ENCODE measurements at regions not wholly inside any gene's neighbourhood (a gene's known extent, or its start where the extent isn't known, plus 50 kb on each side); places are given as distances from the start of the nearest gene placed in this dataset.

DNA sequence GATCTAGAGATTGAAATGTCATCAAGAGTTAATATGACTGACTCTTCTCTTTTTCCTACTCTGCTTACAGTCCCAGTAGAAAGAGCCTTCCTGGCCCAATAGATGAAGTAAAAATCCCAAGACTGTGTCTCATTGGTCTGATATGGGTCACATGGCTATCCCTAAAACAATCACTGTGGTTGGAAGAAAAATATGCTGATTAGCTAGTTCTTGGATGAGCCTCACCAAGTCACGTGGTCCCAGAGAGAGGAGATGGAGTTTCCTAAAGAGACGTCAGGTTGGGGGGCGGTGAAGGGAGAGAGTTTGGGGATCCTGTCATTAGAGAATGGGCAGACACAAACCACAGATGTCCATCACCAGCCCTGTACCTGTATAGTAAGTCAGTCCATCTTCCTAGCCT, 466.3 kb downstream of the HAPSTR1 start:
- no peak for DNase-seq (ENCODE audit: low read depth)
- TF ChIP-seq CTCF (IDR thresholded peaks at IDR 0.05; ENCODE audit: insufficient read depth, low read depth, low read length), result no peak

GRCh38 chr16:9566099-9566498, 474.7 kb downstream of the HAPSTR1 start:
- no peak for TF ChIP-seq CTCF (IDR thresholded peaks at IDR 0.05; ENCODE audit: insufficient read depth, low read depth, low read length)
- Histone ChIP-seq H3K4me3 (ENCODE audit: low read depth, low read length) (no peak overlapping the region), H3K27me3 (ENCODE audit: control insufficient read depth, insufficient read depth, low read length) (no peaks in the 10 kb centered on the region), H3K36me3 (ENCODE audit: control insufficient read depth, insufficient read depth, low read length) (no peaks in the 10 kb centered on the region)
- ChIA-PET CTCF (no interaction called here), POLR2A (no interaction called here)
- no peak for DNase-seq (ENCODE audit: low read depth)

More for the DNA sequence above, 466.3 kb downstream of the HAPSTR1 start:
- POLR2A ChIA-PET, result no interaction called here
- H3K36me3 ChIP-seq (ENCODE audit: control insufficient read depth, insufficient read depth, low read length), result no peaks in the 10 kb centered on the region
- no peaks in the 10 kb centered on the region for H3K27me3 ChIP-seq (ENCODE audit: control insufficient read depth, insufficient read depth, low read length)
- CTCF ChIA-PET, result no interaction called here
- no peak overlapping the region for H3K4me3 ChIP-seq (ENCODE audit: low read depth, low read length)

DNA sequence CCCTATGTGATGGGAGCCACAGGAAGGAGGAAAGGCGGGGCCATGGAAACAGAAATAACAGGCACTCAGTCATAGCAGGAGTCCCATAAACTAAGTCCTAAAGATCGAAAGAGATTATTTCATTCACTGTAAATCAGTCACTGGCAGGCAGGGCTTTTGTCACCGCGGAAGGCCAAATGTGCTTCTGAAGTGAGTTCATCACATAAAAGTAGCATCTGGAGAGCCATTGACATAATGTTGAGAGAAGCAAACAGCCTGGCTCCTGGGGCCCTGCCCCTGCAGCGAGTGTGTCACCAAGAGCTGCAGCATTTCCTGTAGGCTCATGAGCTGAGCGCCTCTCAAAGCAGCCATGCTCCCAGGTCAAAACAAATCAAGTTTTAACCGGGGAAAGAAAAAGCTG, 476.2 kb downstream of the HAPSTR1 start:
- TF ChIP-seq CTCF (IDR thresholded peaks at IDR 0.05; ENCODE audit: insufficient read depth, low read depth, low read length), result no peak
- CTCF ChIA-PET, result no interaction called here
- POLR2A ChIA-PET, result no interaction called here

GRCh38 chr16:9568261-9568660, 476.8 kb downstream of the HAPSTR1 start:
- H3K36me3 ChIP-seq (ENCODE audit: control insufficient read depth, insufficient read depth, low read length), result no peaks in the 10 kb centered on the region
- H3K27me3 ChIP-seq (ENCODE audit: control insufficient read depth, insufficient read depth, low read length), result no peaks in the 10 kb centered on the region
- no peak for DNase-seq (ENCODE audit: low read depth)
- ChIA-PET CTCF (no interaction called here), POLR2A (no interaction called here)
- H3K4me3 ChIP-seq (ENCODE audit: low read depth, low read length), result no peak overlapping the region
- TF ChIP-seq CTCF (IDR thresholded peaks at IDR 0.05; ENCODE audit: insufficient read depth, low read depth, low read length), result no peak

More for the DNA sequence above, 476.2 kb downstream of the HAPSTR1 start:
- no peaks in the 10 kb centered on the region for H3K36me3 ChIP-seq (ENCODE audit: control insufficient read depth, insufficient read depth, low read length)
- no peaks in the 10 kb centered on the region for H3K27me3 ChIP-seq (ENCODE audit: control insufficient read depth, insufficient read depth, low read length)
- no peak for DNase-seq (ENCODE audit: low read depth)
- H3K4me3 ChIP-seq (ENCODE audit: low read depth, low read length), result no peak overlapping the region

GRCh38 chr16:9570521-9570920, 479.1 kb downstream of the HAPSTR1 start:
- POLR2A ChIA-PET, result no interaction called here
- Histone ChIP-seq H3K27me3 (ENCODE audit: control insufficient read depth, insufficient read depth, low read length) (no peaks in the 10 kb centered on the region), H3K36me3 (ENCODE audit: control insufficient read depth, insufficient read depth, low read length) (no peaks in the 10 kb centered on the region), H3K4me3 (ENCODE audit: low read depth, low read length) (no peak overlapping the region)
- DNase-seq (ENCODE audit: low read depth), result no peak
- CTCF ChIA-PET, result interaction anchor here (1.2 kb wide), 1 partner anchor 431 kb away, joined by 3 read pairs; no protein-coding TSS in a partner anchor
- no peak for TF ChIP-seq CTCF (IDR thresholded peaks at IDR 0.05; ENCODE audit: insufficient read depth, low read depth, low read length)

Data from BJ (cell line).